GM19468 (cell line): ENCODE measurements at regions not wholly inside any gene's neighbourhood (a gene's known extent, or its start where the extent isn't known, plus 50 kb on each side); places are given as distances from the start of the nearest gene placed in this dataset.
"Not testable (repeated sequence)": the region's sequence is repeated elsewhere in the genome, so short reads cannot be mapped to it uniquely, and the experiment has no call there.

Source experiments
- ATAC-seq: cut with Tn5 transposase; IDR thresholded peaks from one replicate; pipeline ENCODE4 v1.9.1; 2021; ENCODE audit warnings: mild to moderate bottlenecking, moderate library complexity, moderate number of reproducible peaks; ENCODE audit not compliant: unreplicated experiment; ENCODE audit errors: extremely low read depth

GRCh38 chr17:14747603-14747950 lies 446.7 kb downstream of the HS3ST3B1 start:
- ATAC-seq, result no peak

DNA sequence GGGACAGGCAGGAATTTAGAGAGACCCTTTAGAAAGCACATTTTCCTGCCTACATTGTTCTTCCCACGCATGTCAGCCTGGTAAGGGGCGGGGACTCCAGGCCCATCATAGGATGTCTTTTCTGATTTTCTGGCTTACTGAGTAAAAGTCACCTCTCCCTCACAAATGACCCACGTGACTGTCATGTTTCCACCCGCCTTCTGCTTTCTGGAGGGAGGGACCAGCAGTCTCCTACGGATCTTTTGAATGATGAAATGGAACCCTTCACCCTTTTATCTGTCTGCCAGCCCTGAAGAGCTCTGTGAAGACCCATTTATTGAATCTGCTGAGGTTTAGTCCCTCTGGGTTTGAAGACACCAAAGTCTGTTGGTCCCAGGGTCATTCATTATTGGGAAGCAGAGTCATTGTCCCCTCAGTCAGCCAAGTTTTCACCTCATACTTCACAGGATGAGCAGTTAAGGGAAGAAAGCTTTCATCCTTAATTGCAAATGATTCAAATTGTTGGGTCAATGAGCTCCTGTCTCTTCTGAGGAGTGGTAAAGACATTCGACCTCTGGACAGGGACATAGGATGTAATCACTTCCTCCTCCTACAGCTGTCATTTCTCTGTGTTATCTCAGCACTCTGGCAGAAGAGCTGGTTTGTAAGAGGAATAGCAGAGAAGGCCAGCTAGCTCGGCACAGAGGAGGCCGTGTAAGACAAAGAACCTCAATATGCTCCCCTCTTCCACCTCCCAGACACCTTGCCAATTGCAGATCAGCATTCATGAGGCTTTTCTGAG lies 446.1 kb downstream of the HS3ST3B1 start:
- ATAC-seq, result no peak

- no peak for ATAC-seq
These were observed 444.7 kb downstream of the HS3ST3B1 start for GRCh38 chr17:14745541-14745940.

DNA sequence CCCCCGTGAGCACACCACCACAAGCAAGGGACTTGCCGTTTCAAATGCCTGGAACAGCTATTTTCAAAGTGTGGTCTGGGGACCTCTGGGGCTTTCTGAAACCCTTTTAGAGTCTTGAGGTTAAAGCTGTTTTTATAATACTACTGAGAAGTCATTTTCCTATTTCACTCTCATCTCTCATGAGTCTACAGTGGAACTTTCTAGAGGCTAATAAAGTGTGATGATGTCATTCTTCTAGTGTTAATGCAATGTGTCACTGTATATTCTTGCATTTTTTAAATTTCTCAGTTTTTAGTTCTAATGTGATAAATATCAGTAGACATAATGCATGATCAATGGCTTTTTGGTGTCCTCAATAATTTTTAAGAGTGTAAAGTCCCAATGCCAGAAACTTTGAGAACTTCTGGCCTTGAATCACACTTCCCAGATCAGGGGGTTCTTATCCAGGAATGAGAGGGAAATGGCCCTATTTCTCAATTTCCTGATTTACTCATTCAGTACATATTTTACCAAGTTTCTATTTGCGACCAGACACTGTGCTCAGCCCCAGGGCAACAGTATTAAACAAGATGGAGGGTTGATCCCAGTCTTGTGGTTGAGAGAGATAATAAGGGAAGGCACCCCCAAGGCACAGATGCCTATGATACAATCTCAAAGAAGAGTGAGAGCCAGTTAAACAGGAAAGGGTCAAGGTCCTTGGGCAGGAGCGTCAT lies 444.0 kb downstream of the HS3ST3B1 start:
- ATAC-seq, result no peak

DNA sequence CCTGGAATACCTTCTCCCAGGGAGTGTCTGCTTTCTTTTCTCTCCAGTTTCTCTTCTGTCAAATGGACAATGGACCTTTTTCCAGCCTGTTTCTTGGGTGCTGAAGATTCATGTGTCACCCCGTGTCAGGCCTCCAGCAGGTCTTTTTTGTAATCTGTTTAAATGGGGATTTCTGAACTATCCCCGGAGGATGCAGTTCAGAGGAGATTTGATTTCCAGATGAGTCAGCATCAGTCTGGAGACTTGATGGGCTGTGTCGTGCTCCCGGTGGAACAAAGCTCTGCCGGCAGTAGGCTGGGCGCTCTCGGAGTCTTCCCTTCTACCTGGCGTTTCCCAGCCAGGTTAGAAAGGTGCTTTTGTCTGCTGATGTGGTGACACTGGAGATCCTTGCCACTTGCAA lies 440.6 kb downstream of the HS3ST3B1 start:
- ATAC-seq, result no peak

DNA sequence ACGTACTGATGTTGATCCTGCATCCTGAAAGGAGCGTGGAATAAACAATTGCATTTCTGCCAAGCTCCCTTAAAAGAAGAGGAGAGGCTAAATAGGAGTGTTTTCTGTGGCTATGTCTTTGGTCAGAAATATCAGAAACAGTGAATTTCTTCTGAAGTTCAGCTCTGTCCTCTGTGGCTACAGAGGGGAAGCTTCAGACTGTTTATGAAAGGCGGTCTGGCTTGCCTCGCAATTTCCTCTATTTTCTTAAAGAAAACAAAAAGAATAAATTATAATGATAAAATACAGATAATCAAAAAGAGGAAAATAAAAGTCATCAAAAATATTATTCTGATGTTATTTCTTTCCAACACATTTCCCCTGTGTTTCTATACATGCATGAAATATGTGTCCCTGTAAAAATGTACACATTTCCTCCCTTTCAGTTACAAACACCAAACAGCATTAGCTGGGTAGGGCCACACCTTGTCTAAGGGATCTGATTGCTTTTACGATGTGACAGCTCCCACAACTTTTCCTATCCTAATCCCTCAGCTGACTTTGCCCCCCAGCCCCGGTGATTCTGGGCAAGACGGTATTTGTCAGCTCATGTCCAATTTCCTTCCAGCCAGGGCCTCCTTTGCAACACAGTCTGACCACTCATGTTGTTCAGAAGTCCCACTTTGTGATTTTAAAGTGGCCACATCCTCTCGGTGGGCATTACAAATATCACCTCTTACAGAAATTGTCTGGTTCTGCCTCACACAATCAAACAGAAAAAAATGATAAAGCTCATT lies 439.0 kb downstream of the HS3ST3B1 start:
- no peak for ATAC-seq

DNA sequence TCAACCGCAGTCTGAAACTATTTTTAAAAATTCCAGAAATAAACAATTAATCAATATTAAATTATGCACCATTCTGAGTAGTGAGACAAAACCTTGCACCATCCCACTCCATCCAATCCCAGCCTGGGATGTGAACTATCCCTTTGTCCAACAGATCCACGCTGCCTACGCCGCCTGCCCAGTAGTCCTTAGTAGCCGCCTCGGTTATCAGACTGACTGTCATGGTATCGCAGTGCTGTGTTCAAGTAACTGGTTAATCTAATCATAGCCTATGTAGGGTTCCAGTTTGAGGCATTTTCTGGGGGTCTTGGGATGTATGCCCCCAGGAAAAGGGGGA lies 437.7 kb downstream of the HS3ST3B1 start:
- ATAC-seq, result no peak

GRCh38 chr17:14737984-14738651 lies 437.2 kb downstream of the HS3ST3B1 start:
- no peak for ATAC-seq

DNA sequence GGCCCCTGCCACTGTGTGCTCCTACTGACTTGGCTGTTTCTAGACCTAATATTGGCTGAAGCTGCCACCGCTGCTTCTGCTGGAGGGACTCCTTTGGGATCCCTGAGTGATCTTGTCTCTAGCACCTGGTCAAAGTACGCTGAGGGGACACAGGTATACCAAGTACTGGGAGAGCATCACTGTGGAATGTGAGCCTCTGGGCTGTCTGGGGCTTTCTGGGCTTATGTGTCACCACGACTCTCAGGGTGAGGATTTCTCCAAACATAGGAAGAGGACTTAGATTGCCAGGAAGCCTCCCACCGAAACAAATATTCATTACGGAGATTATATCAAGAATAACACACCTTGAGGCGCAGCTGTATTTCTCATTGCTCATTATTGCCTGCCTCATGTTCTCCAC lies 435.8 kb downstream of the HS3ST3B1 start:
- no peak for ATAC-seq

- ATAC-seq, result no peak
These were observed 432.5 kb downstream of the HS3ST3B1 start for GRCh38 chr17:14733376-14733775.

DNA sequence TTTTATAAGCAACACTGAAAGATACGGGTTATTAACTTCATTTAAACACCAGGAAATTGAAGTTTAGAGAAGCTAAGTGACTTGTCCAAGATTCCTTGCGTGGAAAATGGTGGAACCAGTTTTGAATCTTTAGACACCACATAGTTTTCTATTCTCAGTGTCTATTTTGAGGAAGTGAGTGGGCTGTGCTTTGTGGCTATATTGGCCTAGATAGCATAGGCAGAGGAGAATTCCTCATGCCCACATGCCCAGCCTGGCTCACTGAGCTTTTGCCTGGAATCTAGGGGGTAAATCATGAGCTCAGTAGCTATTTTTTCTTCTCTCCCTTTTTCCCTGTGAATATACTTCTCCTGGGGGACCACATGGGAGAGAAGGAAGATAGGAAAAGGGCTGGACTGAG lies 431.3 kb downstream of the HS3ST3B1 start:
- no peak for ATAC-seq

DNA sequence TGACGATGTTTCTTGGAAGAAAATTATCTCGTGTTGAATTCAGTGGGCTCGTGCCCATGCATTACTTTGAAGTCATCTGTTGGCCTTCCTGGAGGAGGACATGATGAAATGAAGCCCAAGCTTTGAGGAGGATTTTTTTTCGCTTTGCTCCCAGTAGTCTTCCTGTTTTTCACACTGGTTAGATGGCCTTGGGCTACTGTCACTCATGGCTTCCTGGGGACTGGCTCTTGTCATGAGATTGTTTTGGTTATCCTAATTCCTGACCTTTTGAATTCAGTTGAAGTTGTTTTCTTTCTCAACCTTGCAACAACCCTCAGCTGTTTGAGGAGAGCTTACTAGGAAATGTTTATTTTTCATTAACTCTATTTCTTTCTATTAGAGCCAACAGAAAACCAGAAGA lies 430.7 kb downstream of the HS3ST3B1 start:
- no peak for ATAC-seq

- ATAC-seq, result no peak
These were observed 429.9 kb downstream of the HS3ST3B1 start for GRCh38 chr17:14730821-14731220.

- ATAC-seq, result no peak
These were observed 424.8 kb downstream of the HS3ST3B1 start for GRCh38 chr17:14725729-14726128.

- ATAC-seq, result no peak
These were observed 423.9 kb downstream of the HS3ST3B1 start for GRCh38 chr17:14724770-14725169.

DNA sequence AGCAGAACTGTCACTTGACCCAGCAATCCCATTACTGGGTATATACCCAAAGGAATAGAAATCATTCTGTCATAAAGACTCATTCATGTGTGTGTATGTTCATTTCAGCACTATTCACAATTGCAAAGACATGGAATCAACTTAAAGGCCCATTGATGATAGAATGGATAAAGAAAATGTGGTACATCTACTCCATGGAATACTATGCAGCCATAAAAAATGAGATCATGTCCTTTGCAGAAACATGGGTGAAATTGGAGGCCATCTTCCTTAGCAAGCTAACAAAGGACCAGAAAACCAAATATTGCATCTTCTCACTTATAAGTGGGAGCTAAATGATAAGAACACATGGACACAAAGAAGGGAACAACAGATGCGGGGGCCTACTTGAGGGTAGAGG lies 422.5 kb downstream of the HS3ST3B1 start:
- ATAC-seq, result not testable (repeated sequence)

GRCh38 chr17:14719942-14720341 lies 419.1 kb downstream of the HS3ST3B1 start:
- ATAC-seq, result no peak

DNA sequence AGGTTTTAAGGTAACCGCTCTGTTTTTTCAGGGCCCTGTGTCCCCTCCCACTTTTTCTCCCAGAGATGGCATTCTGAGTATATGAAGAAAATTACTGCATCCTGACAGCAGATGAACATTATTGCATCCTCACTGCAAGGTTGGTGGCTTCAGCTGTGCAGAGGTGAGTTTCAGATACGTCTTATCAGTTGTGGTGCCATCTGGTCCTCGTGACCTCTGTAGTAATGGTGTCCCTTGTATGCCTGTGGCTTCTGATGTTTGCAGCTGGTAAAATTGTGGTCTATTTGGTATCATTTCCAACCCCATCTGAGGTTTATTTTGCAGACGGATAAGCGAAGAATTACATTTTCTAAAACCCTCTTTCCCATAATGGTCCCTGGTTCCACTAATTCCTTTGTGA lies 417.0 kb downstream of the HS3ST3B1 start:
- no peak for ATAC-seq

GRCh38 chr17:14715561-14715960 lies 414.7 kb downstream of the HS3ST3B1 start:
- ATAC-seq, result no peak

- ATAC-seq, result no peak
These were observed 411.7 kb downstream of the HS3ST3B1 start for GRCh38 chr17:14712611-14713021.

DNA sequence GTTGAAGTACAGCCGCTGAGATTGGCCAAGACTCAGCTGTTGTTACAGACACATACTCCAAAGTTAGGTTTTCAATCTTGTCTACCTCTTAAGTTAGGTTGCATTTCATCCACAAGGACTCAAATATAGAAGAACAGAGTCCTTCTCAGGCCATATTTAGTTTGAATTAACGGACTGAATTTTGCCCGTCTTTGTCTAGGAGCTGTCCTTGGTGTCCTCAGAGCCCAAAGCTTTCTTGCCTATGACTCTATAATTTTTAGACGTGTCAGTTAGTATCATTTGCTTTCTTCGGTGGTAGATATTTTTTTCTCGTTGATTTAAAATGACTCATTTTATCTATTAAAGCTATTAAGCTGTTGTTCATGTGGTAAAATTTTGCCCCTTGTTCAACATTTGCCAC lies 403.2 kb downstream of the HS3ST3B1 start:
- ATAC-seq, result no peak
